AG04449 (cell line): ENCODE measurements at regions not wholly inside any gene's neighbourhood (a gene's known extent, or its start where the extent isn't known, plus 50 kb on each side); places are given as distances from the start of the nearest gene placed in this dataset.
A peak's percentile ranks its signal among the peaks of the same experiment; 100 is the strongest.

Source experiments
- CTCF ChIA-PET: fragments of 350-600 bp; formaldehyde crosslinking; extraction: SDS; loops from one replicate; lab custom pipeline; 2021; ENCODE audit warnings: antibody characterized with exemption; lab: Yijun Ruan, JAX
- POLR2A ChIA-PET: fragments of 400-600, 350-600 bp; formaldehyde crosslinking; extraction: SDS; loops from one replicate; lab custom pipeline; 2020; ENCODE audit warnings: antibody characterized with exemption, inconsistent platforms; lab: Yijun Ruan, JAX
- DNase-seq: peaks from one replicate; pipeline ENCODE4 v3.0.0-alpha.2; 2010; ENCODE audit warnings: low read depth, low spot score
- H3K4me3 ChIP-seq: 2 replicates; pipeline ENCODE4 v1.5.1; 2011; ENCODE audit warnings: low read depth, mild to moderate bottlenecking, control low read depth, low read length
- CTCF ChIP-seq: IDR thresholded peaks from one replicate; pipeline ENCODE4 v1.5.1; 2011; ENCODE audit warnings: mild to moderate bottlenecking, moderate library complexity, low read length, control low read depth, inconsistent platforms; ENCODE audit not compliant: insufficient read depth; ENCODE audit errors: missing control alignments

DNA sequence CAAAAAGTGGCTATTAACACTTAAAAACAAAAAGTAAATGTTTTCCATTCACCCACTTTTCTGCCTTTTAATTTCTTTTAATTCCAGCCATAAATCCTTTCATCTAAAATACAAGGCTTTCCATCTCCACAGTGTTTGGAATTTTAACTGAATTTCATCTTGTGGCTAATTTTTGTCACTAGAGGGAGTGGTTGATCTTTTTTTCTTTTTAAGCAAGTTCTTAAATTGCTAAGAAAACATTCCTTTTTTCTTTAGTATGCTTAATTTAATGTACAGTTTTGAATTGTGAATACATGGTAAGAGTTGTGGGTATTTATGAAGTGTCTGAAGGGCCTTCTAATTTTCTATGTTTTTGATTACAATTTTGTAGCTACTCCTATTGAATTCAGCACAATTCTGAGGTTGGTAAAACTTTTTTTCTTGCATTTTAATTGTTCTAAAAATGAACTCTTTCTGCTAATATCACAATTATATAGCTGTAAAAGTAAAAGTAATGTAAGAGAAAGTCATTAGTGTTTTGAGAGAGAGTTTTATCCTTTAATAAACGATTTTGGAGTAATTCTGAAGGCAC, 54.9 kb upstream of the ANK3 start:
- peak; percentile 25 for TF ChIP-seq CTCF
- H3K4me3 ChIP-seq, result no peak overlapping the region
- POLR2A ChIA-PET, result no interaction called here
- CTCF ChIA-PET, result interaction anchor here (0.8 to 11.1 kb wide), 37 partner anchors 10 to 351 kb away, joined by 3 to 471 read pairs (median 4); no protein-coding TSS in a partner anchor
- no peak for DNase-seq

DNA sequence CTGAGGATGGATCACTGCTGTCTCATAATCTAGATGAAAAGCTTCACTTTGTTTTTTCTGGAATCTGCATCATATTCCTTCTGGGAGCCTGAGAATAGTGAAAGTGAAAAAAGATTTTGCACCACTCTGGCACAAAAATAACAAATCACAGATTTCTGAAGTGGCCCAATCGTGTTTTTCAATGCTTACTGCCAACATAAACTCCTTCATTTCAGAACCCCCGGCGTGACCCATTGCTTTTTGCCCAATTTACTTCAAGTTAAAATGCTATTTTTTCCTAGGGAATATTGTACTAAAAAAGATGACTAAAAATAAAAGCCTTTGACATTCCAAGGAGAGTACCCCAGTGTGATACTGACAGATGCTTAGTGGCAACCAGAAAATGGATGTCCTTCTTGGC, 53.7 kb upstream of the ANK3 start:
- no peak for TF ChIP-seq CTCF
- CTCF ChIA-PET, result interaction anchor here (0.7 to 22.1 kb wide), 27 partner anchors 8 to 821 kb away, joined by 3 to 471 read pairs (median 6); no protein-coding TSS in a partner anchor
- no peak for DNase-seq
- no peak overlapping the region for H3K4me3 ChIP-seq
- POLR2A ChIA-PET, result no interaction called here

GRCh38 chr10:60441515-60441914, 51.8 kb upstream of the ANK3 start:
- no peak overlapping the region for H3K4me3 ChIP-seq
- no peak for DNase-seq
- POLR2A ChIA-PET, result no interaction called here
- TF ChIP-seq CTCF, result peak; percentile 4
- CTCF ChIA-PET, result interaction anchor here (0.9 to 22.1 kb wide), 16 partner anchors 9 to 816 kb away, joined by 3 to 471 read pairs (median 4); no protein-coding TSS in a partner anchor

- TF ChIP-seq CTCF, result no peak
- POLR2A ChIA-PET, result no interaction called here
- DNase-seq, result no peak
- H3K4me3 ChIP-seq, result no peak overlapping the region
- CTCF ChIA-PET, result interaction anchor here (5.6 to 22.1 kb wide), 5 partner anchors 202 to 340 kb away, joined by 60 to 471 read pairs (median 86); no protein-coding TSS in a partner anchor
Observed at GRCh38 chr10:60439641-60440040, 50.0 kb upstream of the ANK3 start.
